Left cardiac atrium (tissue), 4 donors: ENCODE measurements at regions not wholly inside any gene's neighbourhood (a gene's known extent, or its start where the extent isn't known, plus 50 kb on each side); places are given as distances from the start of the nearest gene placed in this dataset.
"Not testable (repeated sequence)": the region's sequence is repeated elsewhere in the genome, so short reads cannot be mapped to it uniquely, and the experiment has no call there.

ENCODE experiments used
- ATAC-seq, 2 donors: fragments of 200-7000 bp; cut with Tn5 transposase; one replicate each; pipeline ENCODE4 v1.9.1; 2020; ENCODE audit warnings: mild to moderate bottlenecking in 2 of 2, moderate library complexity in 2 of 2
- DNase-seq: peaks from one replicate; pipeline ENCODE4 v3.0.0-alpha.2; 2020
- intact Hi-C, 2 donors: fragments of 100-400 bp; cut with DNase I; formaldehyde crosslinking; loops; one replicate each; pipeline versions ENCODE4 v1.14.1 to v1.15.1; 2022 to 2023
- donor health status: DM: no; HTN: yes; CAD: no.
- donor health status: DM: no; HTN: yes; CAD: no; lungs with severe emphysema.
- donor health status: DM: yes; HTN: yes; CAD: no.
- donor health status: Dilated cardiomyopathy.

DNA sequence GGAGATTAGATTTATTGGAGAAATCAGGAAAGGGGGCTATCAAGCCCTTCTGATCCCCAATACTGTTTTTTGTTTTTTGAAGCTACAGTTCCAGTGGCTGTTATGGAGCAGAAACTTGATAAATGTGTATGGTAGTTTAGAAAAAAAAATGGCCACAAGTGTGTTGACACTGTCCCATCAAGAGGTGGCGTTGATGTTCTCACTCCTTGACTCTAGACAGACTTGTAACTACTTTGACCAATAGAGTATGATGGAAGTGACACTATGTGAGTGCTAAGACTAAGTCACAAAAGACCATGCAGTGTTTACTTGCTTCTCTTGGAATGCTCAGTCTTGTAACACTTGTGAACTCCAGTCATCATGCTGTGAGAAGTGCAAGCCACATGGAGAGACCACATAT lies 356.7 kb downstream of the PDCD6IP start:
- DNase-seq (no peak), ATAC-seq (no peak)
- intact Hi-C loops, result no loop called here

DNA sequence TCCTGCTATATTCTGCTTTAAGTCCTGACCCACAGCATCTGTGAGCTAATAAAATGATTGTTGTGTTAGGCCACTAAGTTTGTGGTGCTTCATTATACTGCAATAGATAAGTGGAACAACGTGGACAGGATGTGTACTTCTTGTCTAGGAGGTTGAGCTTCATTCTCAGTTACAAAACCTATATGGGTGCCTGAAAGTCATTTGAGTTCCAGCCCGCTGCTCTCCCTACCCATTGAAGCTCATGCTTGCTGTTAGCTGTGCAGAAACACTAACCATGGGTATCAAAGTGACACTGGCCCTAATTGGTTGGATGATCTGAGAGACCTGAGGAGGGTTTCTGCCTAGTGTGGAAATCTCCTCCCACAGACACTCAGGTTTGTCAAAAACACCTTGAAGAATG lies 357.2 kb downstream of the PDCD6IP start:
- intact Hi-C loops, result no loop called here
- no peak for ATAC-seq

DNA sequence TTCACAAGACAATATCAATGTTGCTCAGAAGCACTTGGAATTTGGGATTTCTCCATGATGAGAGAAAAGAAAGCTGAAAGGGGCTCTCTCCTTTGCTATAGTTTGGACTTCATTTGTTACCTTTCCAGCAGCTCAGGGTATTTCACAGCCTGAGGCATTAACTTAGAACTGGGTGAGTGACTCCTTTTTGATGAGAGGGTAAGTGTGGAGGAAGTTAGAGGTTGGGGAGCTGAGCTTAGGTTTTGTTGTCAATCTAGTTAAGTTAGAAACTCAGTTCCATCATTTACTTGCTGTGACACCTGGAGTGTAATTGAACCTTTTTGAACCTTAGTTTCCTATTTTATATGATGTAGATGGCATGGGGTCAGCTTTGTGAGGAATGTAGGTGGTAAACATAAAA lies 359.1 kb downstream of the PDCD6IP start:
- intact Hi-C loops, result no loop called here
- ATAC-seq, result no peak
- DNase-seq, result no peak

More for the DNA sequence above, 357.2 kb downstream of the PDCD6IP start:
- DNase-seq, result no peak

DNA sequence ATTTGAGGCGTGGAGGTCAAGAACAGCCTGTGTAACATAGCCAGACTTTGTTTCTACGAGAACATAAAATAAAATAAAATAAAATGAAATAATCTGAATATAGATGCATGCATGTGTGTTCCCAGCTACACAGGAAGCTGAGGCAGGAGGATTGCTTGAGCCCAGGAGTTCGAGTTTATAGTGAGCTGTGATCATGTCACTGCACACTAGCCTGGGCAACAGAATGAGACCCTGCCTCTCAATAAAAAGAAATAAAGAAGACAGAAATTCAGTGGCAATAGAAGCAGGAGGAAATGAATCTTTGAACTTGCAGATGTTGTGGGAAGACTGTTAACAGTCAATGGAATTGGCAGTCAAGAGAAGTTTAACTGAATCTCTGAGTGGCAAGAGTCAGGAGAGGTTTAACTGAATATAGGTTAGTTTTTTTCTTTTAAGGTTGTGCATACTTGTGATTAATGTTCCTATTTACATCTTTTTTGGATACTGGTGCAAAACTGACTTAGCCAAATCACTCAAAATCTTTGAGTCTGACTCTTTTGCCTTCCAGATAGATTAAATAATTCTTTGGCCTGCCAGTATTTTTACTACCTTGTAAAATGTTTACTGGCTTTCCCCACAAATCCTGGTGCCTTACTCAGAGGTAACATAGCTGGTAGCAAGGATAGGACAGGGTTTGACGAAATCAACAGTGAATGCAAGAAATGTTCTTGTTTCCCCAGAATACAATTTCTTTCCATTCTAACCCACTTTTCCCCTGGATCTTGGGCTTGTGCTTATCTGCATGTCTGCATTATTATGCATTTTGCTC lies 361.4 kb downstream of the PDCD6IP start:
- intact Hi-C loops, result no loop called here
- DNase-seq (no peak), ATAC-seq (no peak)

DNA sequence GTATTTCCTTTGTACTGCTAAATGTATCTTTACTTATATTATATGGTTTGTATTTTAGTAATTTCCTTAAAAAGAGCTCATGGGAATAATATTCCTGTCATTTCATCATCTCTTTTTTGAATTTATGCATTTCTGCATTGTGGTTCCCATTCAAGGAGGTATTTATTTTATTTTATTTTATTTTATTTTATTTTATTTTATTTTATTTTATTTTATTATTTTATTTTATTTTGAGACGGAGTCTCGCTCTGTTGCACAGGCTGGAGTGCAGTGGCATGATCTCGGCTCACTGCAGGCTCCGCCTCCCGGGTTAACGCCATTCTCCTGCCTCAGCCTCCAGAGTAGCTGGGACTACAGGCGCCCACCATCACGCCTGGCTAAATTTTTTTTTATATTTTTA lies 371.2 kb downstream of the PDCD6IP start:
- ATAC-seq, intact Hi-C loops, DNase-seq: not testable (repeated sequence)

DNA sequence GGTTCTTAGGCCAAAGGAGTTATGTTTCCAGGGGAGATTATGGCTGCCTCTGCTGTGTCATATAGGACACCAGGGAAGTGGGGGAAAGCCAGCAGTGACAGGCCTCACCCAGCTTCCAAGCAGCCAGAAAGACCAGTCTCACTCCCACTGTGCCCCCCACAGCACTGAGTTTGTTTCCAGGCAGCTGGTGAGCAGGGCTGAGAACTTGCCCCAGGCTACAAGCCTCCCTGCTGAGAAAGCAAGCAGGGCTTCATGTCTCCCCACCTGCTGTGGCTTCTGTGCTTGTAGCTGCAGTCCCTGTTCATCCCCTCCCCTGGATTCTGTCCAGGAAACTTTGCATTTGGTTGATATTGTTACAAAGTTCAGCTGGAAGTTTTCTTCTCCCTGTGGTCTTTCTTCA lies 376.3 kb downstream of the PDCD6IP start:
- ATAC-seq, result no peak
- DNase-seq, result no peak
- intact Hi-C loops, result no loop called here

DNA sequence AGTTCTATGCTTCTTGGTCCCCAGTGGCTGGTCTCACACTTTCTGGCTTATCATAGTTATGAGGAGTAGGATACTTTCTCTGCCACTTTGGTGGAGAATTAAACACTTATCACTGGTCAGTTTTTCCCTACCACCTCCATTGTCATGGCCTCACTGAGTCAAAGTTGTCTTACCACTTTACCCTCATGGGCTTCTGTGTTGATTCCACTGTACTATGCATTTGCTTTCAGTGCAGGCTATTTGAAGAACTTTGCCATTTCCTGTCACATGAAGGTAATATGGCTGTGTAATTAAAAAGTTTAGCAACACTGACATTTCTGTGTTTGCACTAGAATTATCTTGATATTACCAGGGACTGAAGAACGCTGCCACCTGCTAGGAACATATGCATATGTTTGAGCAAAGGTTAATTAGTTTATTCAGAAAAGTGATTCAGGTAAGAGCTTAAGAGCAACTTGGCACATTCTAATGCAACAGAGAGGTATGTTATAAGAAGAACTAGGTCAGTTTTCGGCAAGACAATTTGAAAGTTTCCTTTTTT lies 377.3 kb downstream of the PDCD6IP start:
- DNase-seq (no peak), ATAC-seq (no peak)
- intact Hi-C loops, result no loop called here

DNA sequence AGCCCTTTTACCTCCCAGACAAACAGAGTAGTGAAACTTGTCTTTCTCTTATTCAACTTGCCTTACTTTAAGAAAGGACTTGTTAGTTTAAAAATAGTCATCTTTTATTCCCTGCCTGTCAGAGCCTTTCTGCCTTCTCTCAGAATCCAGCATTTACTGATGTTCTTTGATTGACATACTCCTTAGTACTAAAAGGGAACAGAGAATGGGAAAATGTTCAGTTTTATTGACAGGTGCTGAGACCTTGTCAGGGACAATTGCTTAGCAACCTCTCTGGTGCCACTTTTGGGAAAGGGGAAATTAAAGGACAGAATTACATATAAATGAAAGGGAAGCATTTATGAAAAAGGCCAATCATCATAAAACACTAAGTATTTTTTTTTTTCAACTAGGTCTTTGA lies 378.3 kb downstream of the PDCD6IP start:
- intact Hi-C loops, result no loop called here
- no peak for DNase-seq
- ATAC-seq, result no peak

DNA sequence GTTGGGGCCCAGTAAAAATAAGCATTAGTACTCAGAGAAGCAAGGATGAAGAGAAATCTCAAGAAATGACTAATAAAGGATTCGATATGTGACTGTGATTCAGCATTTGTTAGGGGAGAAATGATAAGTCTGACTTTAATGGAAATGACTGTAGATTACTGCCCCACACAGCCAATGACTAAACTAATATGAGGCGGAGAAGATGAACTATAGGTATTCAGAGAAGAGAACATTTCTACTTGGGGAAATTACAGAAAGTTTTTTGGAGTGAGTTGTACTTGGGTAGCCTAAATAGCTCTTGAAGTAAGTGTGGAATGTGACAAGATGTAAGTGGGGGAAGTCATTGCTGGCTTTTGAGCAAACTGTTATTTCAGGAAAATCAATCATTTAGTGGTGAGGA lies 380.0 kb downstream of the PDCD6IP start:
- ATAC-seq (no peak), DNase-seq (no peak)
- intact Hi-C loops, result no loop called here

DNA sequence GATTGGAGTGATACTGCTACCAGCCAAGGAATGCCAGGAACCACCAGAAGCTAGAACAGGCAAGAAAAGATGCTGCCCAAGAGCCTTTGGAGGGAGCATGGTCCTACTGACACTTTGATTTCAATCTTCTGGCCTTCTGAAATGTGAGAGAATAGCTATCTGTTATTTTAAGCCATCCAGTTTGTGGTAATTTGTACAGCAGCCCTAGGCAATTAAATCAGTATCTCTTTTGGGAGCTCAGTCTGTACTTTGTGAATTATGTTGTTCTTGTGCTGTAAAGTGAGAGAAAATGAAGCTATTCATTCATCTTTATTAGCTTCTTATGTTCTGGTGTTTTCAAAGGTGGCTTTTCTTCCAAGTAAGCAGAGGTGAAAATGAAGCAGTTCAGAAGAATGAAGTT lies 381.3 kb downstream of the PDCD6IP start:
- no peak for DNase-seq
- intact Hi-C loops, result no loop called here
- ATAC-seq, result no peak

DNA sequence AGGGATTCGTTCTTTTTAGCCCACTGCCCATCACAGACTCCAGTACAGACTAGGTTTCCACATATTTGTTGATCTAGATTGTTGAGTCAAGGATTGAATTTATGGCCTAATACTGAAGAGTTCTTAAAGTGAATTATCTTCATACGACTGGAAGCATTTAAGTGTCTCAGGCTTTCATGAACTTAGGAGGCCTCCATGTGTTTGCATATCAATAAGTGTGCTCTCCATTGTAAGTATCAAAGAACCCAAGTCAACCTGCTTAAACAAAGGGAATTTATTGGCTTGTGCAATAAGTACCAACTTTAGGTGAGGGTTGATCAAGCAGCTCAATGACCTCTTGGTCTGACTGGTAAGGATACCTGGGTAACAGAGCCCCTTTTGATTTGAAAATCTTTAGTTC lies 382.1 kb downstream of the PDCD6IP start:
- intact Hi-C loops, result no loop called here
- no peak for DNase-seq
- ATAC-seq, result no peak

DNA sequence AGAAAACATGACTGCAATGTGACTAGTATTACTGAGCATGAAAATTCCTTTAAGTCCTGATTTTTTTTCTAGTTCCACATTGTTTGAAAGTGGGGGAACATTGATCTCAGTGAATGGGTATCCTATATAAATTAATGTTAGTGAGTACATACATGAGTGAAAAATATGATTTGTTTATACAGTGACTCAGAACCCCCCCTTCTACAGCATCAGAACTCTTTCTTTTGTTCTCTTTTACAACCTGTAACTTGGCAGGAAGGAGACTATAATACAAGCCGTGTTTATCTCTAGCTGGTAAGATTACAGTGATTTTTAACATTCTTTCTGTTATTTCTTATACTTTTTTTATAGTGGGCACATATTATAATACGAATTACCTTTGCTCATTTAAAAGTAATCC lies 384.7 kb downstream of the PDCD6IP start:
- no peak for DNase-seq
- intact Hi-C loops, result no loop called here
- ATAC-seq, result no peak

DNA sequence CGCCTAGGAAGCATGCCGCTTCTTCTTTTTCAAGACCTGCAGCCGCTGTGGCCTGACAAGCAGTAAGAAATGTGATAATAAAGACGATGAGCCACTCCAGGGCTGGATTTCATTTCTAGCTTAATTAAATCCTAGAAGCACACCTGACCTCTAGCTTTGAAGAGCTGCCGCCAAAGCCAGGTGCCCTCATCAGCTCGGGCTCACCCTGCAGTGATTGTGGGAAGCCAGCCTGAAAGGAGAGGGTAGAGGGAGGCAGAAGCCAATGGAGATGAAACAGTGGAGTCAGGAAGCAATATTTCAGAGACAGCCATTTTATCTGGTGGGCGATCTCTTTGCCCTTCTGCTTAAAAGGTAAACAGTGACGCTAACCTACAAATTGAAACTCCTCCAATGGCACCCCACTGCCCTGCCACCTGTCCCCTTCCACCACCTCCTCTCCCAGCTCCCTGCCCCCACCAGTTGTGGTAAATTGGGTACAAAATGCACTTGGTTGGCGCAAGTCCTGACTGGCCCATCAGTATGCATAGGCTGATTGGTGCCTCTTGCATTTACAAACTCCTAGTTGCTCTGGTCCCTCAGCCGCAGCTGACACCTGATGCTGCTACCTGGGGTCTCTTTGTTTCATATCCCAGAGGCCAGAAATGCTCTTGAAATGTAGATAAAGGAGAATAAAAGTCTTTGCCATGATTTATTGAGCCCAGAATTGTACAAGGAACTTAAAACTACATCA lies 385.3 kb downstream of the PDCD6IP start:
- ATAC-seq, result no peak
- DNase-seq, result no peak
- intact Hi-C loops, result no loop called here

DNA sequence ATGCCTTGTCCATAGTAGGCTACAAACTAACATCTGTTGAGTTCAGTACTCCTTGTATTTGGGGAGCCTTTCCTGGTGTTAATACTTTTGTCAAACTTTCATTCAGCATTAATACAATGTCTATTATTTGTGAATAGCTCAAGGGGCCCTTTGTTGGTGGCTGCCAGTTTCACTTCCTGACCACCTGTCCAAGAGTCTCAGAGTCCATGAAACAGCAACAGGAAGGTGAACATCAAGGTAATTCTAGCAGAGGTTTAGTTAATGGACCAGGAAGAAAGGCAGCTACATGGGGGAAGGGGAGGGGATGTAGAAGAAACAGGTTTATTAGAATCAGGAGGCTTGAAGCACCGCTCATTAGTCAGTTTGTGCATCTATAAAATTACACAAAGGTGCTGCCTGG lies 386.9 kb downstream of the PDCD6IP start:
- intact Hi-C loops, result no loop called here
- no peak for ATAC-seq

DNA sequence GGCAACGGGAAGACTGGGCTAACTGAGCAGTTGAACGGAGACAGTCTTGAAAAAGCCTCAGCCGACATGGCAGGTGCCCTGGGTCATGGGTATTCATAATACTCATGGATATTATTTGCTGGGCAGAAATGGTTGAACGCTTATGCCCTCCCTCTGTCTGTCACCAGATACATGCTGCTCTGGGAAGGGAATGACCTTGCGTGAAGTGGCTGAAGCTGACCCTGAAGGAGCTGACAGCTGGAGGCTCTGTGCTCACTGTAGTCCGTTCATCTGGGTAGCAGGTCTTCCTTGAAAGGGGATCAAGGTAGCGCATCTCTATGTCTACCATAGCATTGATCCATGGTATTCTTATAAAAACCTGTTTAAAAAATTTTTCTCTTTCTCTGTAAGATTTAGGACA lies 390.7 kb downstream of the PDCD6IP start:
- DNase-seq (no peak), ATAC-seq (peak in 1 of 2 donors; percentile 21)
- intact Hi-C loops, result no loop called here

More for the DNA sequence above, 386.9 kb downstream of the PDCD6IP start:
- no peak for DNase-seq

DNA sequence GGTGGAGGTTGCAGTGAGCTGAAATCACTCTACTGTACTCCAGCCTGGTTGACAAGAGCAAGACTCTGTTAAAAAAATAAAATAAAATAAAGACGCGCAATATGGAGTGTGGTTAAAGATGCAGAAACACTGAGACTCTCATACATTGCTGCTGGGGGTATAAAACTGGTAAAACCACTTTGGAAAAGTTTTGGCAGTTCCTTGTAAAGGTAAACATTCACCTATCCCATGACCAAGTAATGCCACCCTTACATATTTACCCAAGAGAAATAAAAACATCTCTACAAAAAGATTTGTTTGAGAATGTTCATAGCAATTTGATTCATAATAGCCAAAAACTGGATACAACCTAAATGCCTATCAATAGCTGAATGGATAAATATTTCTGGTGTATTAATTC lies 398.5 kb downstream of the PDCD6IP start:
- ATAC-seq (no peak), DNase-seq (no peak)
- intact Hi-C loops, result no loop called here

DNA sequence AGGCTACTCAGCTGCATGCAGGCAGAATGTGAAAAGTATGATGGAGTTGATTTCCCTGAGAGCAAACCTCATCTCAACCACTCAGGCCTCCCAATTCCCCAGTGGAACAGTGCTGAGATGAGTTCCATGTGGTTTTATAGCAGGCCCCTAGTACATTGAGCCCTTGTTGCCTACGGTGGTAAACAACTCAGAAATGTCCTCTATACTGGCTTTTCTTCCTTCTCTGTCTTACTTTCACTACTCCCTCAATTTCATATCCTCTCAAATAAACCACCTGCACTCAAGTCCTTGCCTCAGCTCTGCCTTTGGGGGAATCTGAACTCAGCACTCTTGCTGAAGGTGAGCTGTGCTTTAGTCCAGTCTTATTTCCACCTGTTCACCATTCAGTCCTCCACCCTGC lies 399.9 kb downstream of the PDCD6IP start:
- ATAC-seq (no peak), DNase-seq (no peak)
- intact Hi-C loops, result no loop called here

DNA sequence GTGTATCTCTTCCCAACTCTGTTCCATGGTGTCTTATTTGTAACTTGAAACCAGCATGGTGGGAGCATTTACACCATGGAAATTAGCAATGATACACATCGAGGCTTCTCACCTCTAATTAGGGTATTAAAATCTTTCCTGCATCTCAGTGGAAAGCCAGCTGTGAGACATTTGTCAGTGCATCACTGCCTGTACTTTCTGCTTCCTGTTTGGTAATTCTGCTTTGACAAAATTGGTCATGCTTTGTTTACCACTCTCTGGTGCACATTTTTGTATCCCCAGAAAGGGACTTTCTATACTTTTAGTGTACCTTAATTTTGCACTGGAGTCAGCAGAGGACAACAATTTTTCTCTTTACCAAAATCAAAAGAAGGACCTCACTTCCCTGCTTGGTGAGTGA lies 402.1 kb downstream of the PDCD6IP start:
- no peak for DNase-seq
- ATAC-seq, result no peak
- intact Hi-C loops, result no loop called here

DNA sequence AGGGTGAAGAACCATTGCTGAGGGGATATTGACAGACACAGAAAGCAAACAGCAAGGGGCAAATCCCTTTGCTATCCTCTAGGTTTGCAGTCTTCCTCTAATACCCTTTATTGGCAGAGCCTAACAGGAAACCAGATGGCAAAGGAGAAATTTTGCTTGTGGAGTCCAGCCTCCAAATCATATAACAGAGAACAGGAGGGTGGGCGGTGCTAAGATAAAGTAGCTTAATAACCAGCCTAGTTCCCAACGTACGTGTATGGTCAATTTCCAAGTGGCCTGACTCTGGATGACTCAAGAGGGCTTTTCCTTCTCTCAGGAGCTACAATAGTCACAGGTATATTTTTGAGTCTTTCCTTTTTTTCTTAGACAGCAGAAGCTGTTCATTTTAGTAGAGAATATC lies 404.5 kb downstream of the PDCD6IP start:
- DNase-seq, result no peak
- ATAC-seq, result no peak
- intact Hi-C loops, result no loop called here

DNA sequence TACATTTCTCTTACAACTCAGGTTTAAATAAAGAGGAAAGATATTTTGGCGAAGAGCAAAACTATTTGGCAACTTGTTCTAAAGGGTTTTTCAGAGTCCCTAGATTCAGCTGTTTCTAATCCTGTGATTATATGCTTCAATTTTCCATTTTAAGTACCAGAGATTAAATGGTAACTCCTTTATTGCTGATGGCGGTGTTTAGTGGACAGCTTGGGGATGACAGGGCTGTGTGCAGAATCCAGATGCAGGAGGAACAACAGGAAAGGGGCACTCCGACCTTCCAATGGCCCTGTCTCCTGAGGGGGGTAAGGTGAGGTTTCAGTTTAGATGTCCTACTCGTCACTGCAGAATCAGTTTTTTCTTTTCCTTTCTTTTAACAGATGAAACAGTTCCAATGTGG lies 405.0 kb downstream of the PDCD6IP start:
- intact Hi-C loops, result no loop called here
- ATAC-seq (no peak), DNase-seq (no peak)

DNA sequence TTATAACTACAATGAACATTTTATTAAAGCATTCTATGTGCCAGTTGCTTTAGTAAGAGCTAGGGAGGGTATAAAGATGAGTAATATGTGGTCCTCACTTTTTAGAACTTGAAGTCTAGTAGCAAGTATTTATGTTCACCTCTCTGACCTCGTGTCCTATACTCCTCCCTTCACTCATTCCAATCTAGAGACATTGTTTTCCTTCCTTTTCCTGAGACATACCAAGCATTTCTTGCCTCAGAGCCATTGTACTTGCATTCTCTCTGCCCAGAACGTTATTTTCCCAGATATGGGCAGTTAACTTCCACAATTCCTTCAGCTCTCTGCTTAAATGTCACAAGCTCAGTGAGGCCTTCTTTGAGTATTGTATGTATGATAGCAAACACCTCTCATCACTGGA lies 408.6 kb downstream of the PDCD6IP start:
- intact Hi-C loops, result no loop called here
- DNase-seq, result no peak
- ATAC-seq, result no peak
